Prostate gland (tissue), 2 donors: ENCODE measurements at regions not wholly inside any gene's neighbourhood (a gene's known extent, or its start where the extent isn't known, plus 50 kb on each side); places are given as distances from the start of the nearest gene placed in this dataset.

Source experiments
- POLR2AphosphoS5 ChIP-seq: sonication (generic); formaldehyde crosslinking; IDR thresholded peaks from one replicate; pipeline ENCODE4 v1.6.1; 2017; ENCODE audit warnings: antibody characterized with exemption
- TF ChIP-seq, protein P1 (sequence below), 4 experiments: fragments of 200-600 bp in 2 of 4; fragments of 450-650 bp in 2 of 4; sonication (generic) in 2 of 4; IDR thresholded peaks; 1 replicate in 3 of 4; 2 replicates in 1 of 4; pipeline ENCODE4 v1.5.1; 2016 to 2019; ENCODE audit warnings: antibody characterized with exemption in 4 of 4, mild to moderate bottlenecking in 2 of 4, moderate library complexity in 2 of 4

DNA sequence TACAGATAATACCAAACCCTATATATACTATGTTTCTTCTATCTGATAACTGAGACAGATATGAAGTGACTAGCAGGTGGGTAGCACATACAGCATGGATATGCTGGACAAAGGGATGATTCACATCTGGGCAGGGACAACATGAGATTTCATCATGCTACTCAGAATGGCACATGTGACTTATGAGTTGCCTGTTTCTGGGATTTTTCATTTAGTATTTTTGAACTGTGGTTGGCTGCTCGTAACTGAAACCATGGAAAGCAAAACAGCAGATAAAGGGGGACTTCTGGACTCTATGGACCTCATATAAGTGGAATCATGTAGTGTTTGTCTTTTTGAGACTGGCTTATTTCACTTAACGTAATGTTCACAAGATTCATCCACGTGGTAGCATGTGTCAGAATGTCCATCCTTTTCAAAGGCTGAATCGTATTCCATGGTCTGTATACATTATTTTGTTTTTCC lies 883.0 kb downstream of the TBC1D22A start:
- TF ChIP-seq, protein P1, sequence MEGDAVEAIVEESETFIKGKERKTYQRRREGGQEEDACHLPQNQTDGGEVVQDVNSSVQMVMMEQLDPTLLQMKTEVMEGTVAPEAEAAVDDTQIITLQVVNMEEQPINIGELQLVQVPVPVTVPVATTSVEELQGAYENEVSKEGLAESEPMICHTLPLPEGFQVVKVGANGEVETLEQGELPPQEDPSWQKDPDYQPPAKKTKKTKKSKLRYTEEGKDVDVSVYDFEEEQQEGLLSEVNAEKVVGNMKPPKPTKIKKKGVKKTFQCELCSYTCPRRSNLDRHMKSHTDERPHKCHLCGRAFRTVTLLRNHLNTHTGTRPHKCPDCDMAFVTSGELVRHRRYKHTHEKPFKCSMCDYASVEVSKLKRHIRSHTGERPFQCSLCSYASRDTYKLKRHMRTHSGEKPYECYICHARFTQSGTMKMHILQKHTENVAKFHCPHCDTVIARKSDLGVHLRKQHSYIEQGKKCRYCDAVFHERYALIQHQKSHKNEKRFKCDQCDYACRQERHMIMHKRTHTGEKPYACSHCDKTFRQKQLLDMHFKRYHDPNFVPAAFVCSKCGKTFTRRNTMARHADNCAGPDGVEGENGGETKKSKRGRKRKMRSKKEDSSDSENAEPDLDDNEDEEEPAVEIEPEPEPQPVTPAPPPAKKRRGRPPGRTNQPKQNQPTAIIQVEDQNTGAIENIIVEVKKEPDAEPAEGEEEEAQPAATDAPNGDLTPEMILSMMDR (IDR thresholded peaks at IDR 0.05) = no peak
- TF ChIP-seq POLR2AphosphoS5 = no peak
